H1 (cell line): ENCODE measurements at regions not wholly inside any gene's neighbourhood (a gene's known extent, or its start where the extent isn't known, plus 50 kb on each side); places are given as distances from the start of the nearest gene placed in this dataset.

Source experiments
- CTCF ChIA-PET: fragments of 300-600 bp; sonication (Branson Sonifier 250); formaldehyde crosslinking; loops from one replicate; lab custom pipeline; 2021; ENCODE audit not compliant: partially characterized antibody; lab: Charles Lee
- POLR2A ChIA-PET: fragments of 300-600 bp; sonication (Branson Sonifier 250); formaldehyde crosslinking; loops from one replicate; lab custom pipeline; 2021; ENCODE audit warnings: inconsistent platforms; ENCODE audit not compliant: partially characterized antibody; lab: Charles Lee
- DNase-seq, 2 experiments: peaks; one replicate each; pipeline versions ENCODE4 v3.0.0 to v3.0.0-alpha.2; 2010 to 2022; ENCODE audit warnings: low spot score in 2 of 2, low read depth in 1 of 2, mixed read lengths in 1 of 2
- FAIRE-seq: peaks from 2 replicates; lab custom pipeline; 2011; peaks lifted over from hg19 to GRCh38; lab: Jason Lieb, UNC
- H2AFZ ChIP-seq: 2 replicates; pipeline ENCODE4 v1.8.1; 2012; ENCODE audit warnings: low read length, inconsistent platforms
- H2AK5ac ChIP-seq: 2 replicates; pipeline ENCODE4 v1.6.1; 2013; ENCODE audit warnings: low read depth, low read length
- H2BK120ac ChIP-seq: replicated peaks from 2 replicates; pipeline ENCODE3; 2013; ENCODE audit warnings: low read depth, low read length, inconsistent platforms
- H2BK12ac ChIP-seq: 2 replicates; pipeline ENCODE4 v1.6.1; 2013; ENCODE audit warnings: low read depth, low read length
- H2BK15ac ChIP-seq: 2 replicates; pipeline ENCODE4 v1.6.1; 2013; ENCODE audit warnings: low read length
- H2BK20ac ChIP-seq: 2 replicates; pipeline ENCODE4 v1.6.1; 2013; ENCODE audit warnings: low read length
- H2BK5ac ChIP-seq: 2 replicates; pipeline ENCODE4 v1.6.1; 2013; ENCODE audit warnings: low read depth, low read length
- H3K14ac ChIP-seq: 2 replicates; pipeline ENCODE4 v1.6.1; 2013; ENCODE audit warnings: inconsistent platforms; ENCODE audit not compliant: insufficient read length
- H3K18ac ChIP-seq: 2 replicates; pipeline ENCODE4 v1.6.1; 2013; ENCODE audit warnings: low read length; ENCODE audit errors: extremely low read depth
- H3K23ac ChIP-seq: 2 replicates; pipeline ENCODE4 v1.6.1; 2013; ENCODE audit warnings: inconsistent platforms; ENCODE audit not compliant: insufficient read length
- H3K23me2 ChIP-seq: 2 replicates; pipeline ENCODE4 v1.6.1; 2013; ENCODE audit warnings: low read depth, low read length
- H3K27ac ChIP-seq: 2 replicates; pipeline ENCODE4 v1.6.1; 2011; ENCODE audit warnings: low read depth, low read length, inconsistent platforms
- H3K27me3 ChIP-seq, 4 experiments: replicated peaks in 1 of 4; 1 replicate in 1 of 4; 2 replicates in 3 of 4; pipeline versions ENCODE4 v1.6.1 to v1.8.1; 2011 to 2013; ENCODE audit warnings: low read length in 3 of 4, mild to moderate bottlenecking in 3 of 4, inconsistent platforms in 2 of 4, mixed read lengths in 2 of 4, moderate library complexity in 1 of 4; ENCODE audit not compliant: control insufficient read depth in 3 of 4, insufficient read depth in 3 of 4; ENCODE audit errors: extremely low read depth in 1 of 4
- H3K36me3 ChIP-seq, 4 experiments: 2 replicates each; pipeline versions ENCODE4 v1.6.1 to v1.8.1; 2011 to 2013; ENCODE audit warnings: mild to moderate bottlenecking in 4 of 4, low read length in 3 of 4, moderate library complexity in 2 of 4, control low read depth in 1 of 4, inconsistent platforms in 1 of 4; ENCODE audit not compliant: insufficient read depth in 4 of 4, control insufficient read depth in 2 of 4
- H3K4ac ChIP-seq: replicated peaks from 2 replicates; pipeline ENCODE3; 2013; ENCODE audit warnings: low read length, low read depth, mixed read lengths, inconsistent platforms; ENCODE audit not compliant: insufficient read length
- H3K4me1 ChIP-seq, 4 experiments: replicated peaks in 1 of 4; 1 replicate in 1 of 4; 2 replicates in 3 of 4; pipeline versions ENCODE4 v1.6.1 to v1.8.1; 2011 to 2013; ENCODE audit warnings: low read length in 3 of 4, inconsistent platforms in 2 of 4, mixed read lengths in 1 of 4; ENCODE audit not compliant: insufficient read depth in 4 of 4, control insufficient read depth in 3 of 4
- H3K4me2 ChIP-seq, 2 experiments: 2 replicates each; pipeline versions ENCODE4 v1.6.1 to v1.8.1; 2011 to 2013; ENCODE audit warnings: low read depth in 2 of 2, low read length in 2 of 2, control low read depth in 1 of 2, inconsistent platforms in 1 of 2, mild to moderate bottlenecking in 1 of 2; ENCODE audit not compliant: insufficient read depth in 1 of 2
- H3K4me3 ChIP-seq, 4 experiments: fragments of 200-600, 300-600 bp in 1 of 4; sonication (generic), shearing (Covaris generic), sonication (Bioruptor Twin) in 1 of 4; 2 replicates each; pipeline versions ENCODE4 v1.5.1 to v1.8.1; 2011 to 2016; ENCODE audit warnings: low read length in 4 of 4, low read depth in 3 of 4, control low read depth in 2 of 4, inconsistent platforms in 2 of 4, mild to moderate bottlenecking in 2 of 4, mixed read lengths in 1 of 4, moderate library complexity in 1 of 4; ENCODE audit not compliant: insufficient read depth in 2 of 4; ENCODE audit errors: extremely low read depth in 1 of 4
- H3K56ac ChIP-seq: replicated peaks from 2 replicates; pipeline ENCODE3; 2013; ENCODE audit warnings: low read depth, mild to moderate bottlenecking, mixed read lengths, low read length, inconsistent platforms; ENCODE audit not compliant: insufficient read length
- H3K79me1 ChIP-seq: 2 replicates; pipeline ENCODE4 v1.6.1; 2013; ENCODE audit warnings: low read depth, low read length, control low read depth
- H3K79me2 ChIP-seq, 2 experiments: 2 replicates each; pipeline versions ENCODE4 v1.6.1 to v1.8.1; 2012 to 2013; ENCODE audit warnings: low read length in 2 of 2, mild to moderate bottlenecking in 2 of 2, inconsistent platforms in 1 of 2; ENCODE audit not compliant: insufficient read depth in 2 of 2, control insufficient read depth in 1 of 2
- H3K9ac ChIP-seq, 4 experiments: replicated peaks in 1 of 4; 1 replicate in 1 of 4; 2 replicates in 3 of 4; pipeline versions ENCODE4 v1.6.1 to v1.8.1; 2011 to 2013; ENCODE audit warnings: low read depth in 3 of 4, low read length in 3 of 4, control low read depth in 2 of 4, mild to moderate bottlenecking in 2 of 4, moderate library complexity in 2 of 4, inconsistent platforms in 1 of 4; ENCODE audit errors: extremely low read depth in 1 of 4
- H3K9me3 ChIP-seq, 2 experiments: 2 replicates each; pipeline versions ENCODE4 v1.6.1 to v1.8.1; 2012 to 2013; ENCODE audit warnings: mild to moderate bottlenecking in 2 of 2, moderate library complexity in 2 of 2, control low read depth in 1 of 2, inconsistent platforms in 1 of 2, low read depth in 1 of 2, low read length in 1 of 2, mixed read lengths in 1 of 2; ENCODE audit not compliant: insufficient read depth in 2 of 2
- H4K20me1 ChIP-seq, 2 experiments: replicated peaks in 1 of 2; 2 replicates each; pipeline versions ENCODE3 to v1.8.1; 2011 to 2013; ENCODE audit warnings: inconsistent platforms in 2 of 2, low read length in 2 of 2, mild to moderate bottlenecking in 1 of 2; ENCODE audit not compliant: insufficient read depth in 2 of 2, control insufficient read depth in 1 of 2
- H4K5ac ChIP-seq: 2 replicates; pipeline ENCODE4 v1.6.1; 2013; ENCODE audit warnings: low read length, low read depth, mixed read lengths, inconsistent platforms; ENCODE audit not compliant: insufficient read length
- H4K8ac ChIP-seq: 2 replicates; pipeline ENCODE4 v1.8.0; 2013; ENCODE audit warnings: mild to moderate bottlenecking, moderate library complexity, low read length, inconsistent platforms; ENCODE audit not compliant: insufficient read depth; ENCODE audit errors: extremely low read depth
- H4K91ac ChIP-seq: replicated peaks from 2 replicates; pipeline ENCODE3; 2013; ENCODE audit warnings: low read length, mixed read lengths, inconsistent platforms; ENCODE audit not compliant: insufficient read length
- CBX5 ChIP-seq: fragments of 300-800, 300-1000 bp; sonication (generic); IDR thresholded peaks from 2 replicates; pipeline ENCODE4 v1.7.1; 2016; ENCODE audit warnings: antibody characterized with exemption, low read length, low read depth
- E2F6 ChIP-seq: IDR thresholded peaks from 2 replicates; pipeline ENCODE4 v1.6.1; 2012; ENCODE audit warnings: inconsistent platforms
- EP300 ChIP-seq, 2 experiments: IDR thresholded peaks; 1 replicate in 1 of 2; 2 replicates in 1 of 2; pipeline ENCODE4 v1.6.1; 2011 to 2012; ENCODE audit warnings: low read depth in 2 of 2, low read length in 2 of 2, mild to moderate bottlenecking in 2 of 2, borderline replicate concordance in 1 of 2, inconsistent platforms in 1 of 2, moderate library complexity in 1 of 2
- HDAC6 ChIP-seq: IDR thresholded peaks from one replicate; pipeline ENCODE4 v1.7.1; 2012; ENCODE audit warnings: low read depth, mild to moderate bottlenecking, inconsistent platforms, low read length, moderate library complexity
- MAFK ChIP-seq: IDR thresholded peaks from 2 replicates; pipeline ENCODE4 v1.6.1; 2012; ENCODE audit warnings: low read depth, mild to moderate bottlenecking, improper control_type of control experiment, low read length
- NRF1 ChIP-seq: IDR thresholded peaks from 2 replicates; pipeline ENCODE4 v1.6.1; 2011; ENCODE audit warnings: mild to moderate bottlenecking, low read depth, low read length, improper control_type of control experiment
- SAP30 ChIP-seq: fragments of 300-600 bp; sonication (generic); IDR thresholded peaks from 2 replicates; pipeline ENCODE4 v1.7.1; 2012; ENCODE audit warnings: low read length, moderate library complexity, mild to moderate bottlenecking, inconsistent platforms; ENCODE audit not compliant: insufficient read depth, insufficient replicate concordance
- SIN3A ChIP-seq, 2 experiments: IDR thresholded peaks in 1 of 2; conservative IDR thresholded peaks in 1 of 2; 2 replicates each; pipeline ENCODE4 v1.6.1; 2011 to 2012; ENCODE audit warnings: low read length in 2 of 2, improper control_type of control experiment in 1 of 2, low read depth in 1 of 2, mild to moderate bottlenecking in 1 of 2
- SP1 ChIP-seq: IDR thresholded peaks from 2 replicates; pipeline ENCODE4 v1.6.1; 2011; ENCODE audit warnings: low read depth, low read length
- SP4 ChIP-seq: IDR thresholded peaks from 2 replicates; pipeline ENCODE4 v1.6.1; 2012; ENCODE audit warnings: low read length, inconsistent platforms
- SUZ12 ChIP-seq: fragments of 200-600 bp; sonication (generic); IDR thresholded peaks from 2 replicates; pipeline ENCODE4 v1.6.1; 2012; ENCODE audit warnings: mild to moderate bottlenecking, inconsistent platforms, low read length, moderate library complexity, mixed read lengths
- TAF7 ChIP-seq: optimal IDR thresholded peaks from 2 replicates; pipeline ENCODE3; 2011; ENCODE audit warnings: low read depth, mild to moderate bottlenecking, inconsistent platforms, low read length, moderate library complexity, borderline replicate concordance
- TCF12 ChIP-seq: IDR thresholded peaks from 2 replicates; pipeline ENCODE4 v1.6.1; 2011; ENCODE audit warnings: low read depth, mild to moderate bottlenecking, low read length
- TEAD4 ChIP-seq: IDR thresholded peaks from 2 replicates; pipeline ENCODE4 v1.6.1; 2012; ENCODE audit warnings: low read depth, low read length, inconsistent platforms, mixed read lengths
- YY1 ChIP-seq: IDR thresholded peaks from 2 replicates; pipeline ENCODE4 v1.6.1; 2011; ENCODE audit warnings: low read depth, mild to moderate bottlenecking, low read length
- WGBS, 2 experiments: shearing (Covaris generic) in 1 of 2; methylation state at CpG; one replicate each; pipeline versions ENCODE4 v1.1.6 to v1.1.7; 2013 to 2015; ENCODE audit warnings: low lambda C conversion rate in 2 of 2, mixed read lengths in 2 of 2, inconsistent platforms in 1 of 2, low coverage in 1 of 2, missing lambda C conversion rate in 1 of 2; ENCODE audit not compliant: insufficient replicate concordance in 2 of 2, insufficient coverage in 1 of 2, insufficient read length in 1 of 2; ENCODE audit errors: extremely low coverage in 1 of 2, missing lambda C conversion rate in 1 of 2; 5-methylcytosine and 5-hydroxymethylcytosine counted together

GRCh38 chrX:11886745-11887144 lies 128.7 kb downstream of the MSL3 start:
- H2BK5ac ChIP-seq, result no peak overlapping the region
- no peak overlapping the region for H2BK120ac ChIP-seq
- no peaks in the 10 kb centered on the region for H3K4me1 ChIP-seq
- no peak overlapping the region for H4K8ac ChIP-seq
- no peak overlapping the region for H2BK15ac ChIP-seq
- H4K20me1 ChIP-seq, result no peaks in the 10 kb centered on the region
- no peak overlapping the region for H3K4me2 ChIP-seq
- no peaks in the 10 kb centered on the region for H3K9me3 ChIP-seq
- H3K27ac ChIP-seq, result no peak overlapping the region
- POLR2A ChIA-PET, result no interaction called here
- FAIRE-seq, result no peak
- no peak overlapping the region for H4K91ac ChIP-seq
- CTCF ChIA-PET, result interaction anchor here (0.9 kb wide), 1 partner anchor 18 kb away, joined by 3 read pairs; no protein-coding TSS in a partner anchor
- H3K9ac ChIP-seq, result no peak overlapping the region
- no peak overlapping the region for H3K23ac ChIP-seq
- H3K23me2 ChIP-seq, result no peaks in the 10 kb centered on the region
- no peak for DNase-seq
- H3K18ac ChIP-seq, result no peak overlapping the region
- no peaks in the 10 kb centered on the region for H3K79me1 ChIP-seq
- H2AFZ ChIP-seq, result no peak overlapping the region
- no peak overlapping the region for H2BK20ac ChIP-seq
- WGBS, 2 experiments, result 82% methylated on average over 1 of the region's 1 CpG; no CpG with 5 or more reads in 1 of the 2 experiments
- H3K4me3 ChIP-seq, result no peak overlapping the region
- H3K4ac ChIP-seq, result no peak overlapping the region
- no peak overlapping the region for H3K56ac ChIP-seq
- H3K36me3 ChIP-seq, result no peaks in the 10 kb centered on the region
- H2BK12ac ChIP-seq, result no peak overlapping the region
- H2AK5ac ChIP-seq, result no peak overlapping the region
- H3K27me3 ChIP-seq, result no peaks in the 10 kb centered on the region
- H3K14ac ChIP-seq, result no peak overlapping the region
- no peak overlapping the region for H4K5ac ChIP-seq
- H3K79me2 ChIP-seq, result no peaks in the 10 kb centered on the region
- TF ChIP-seq NRF1 (no peak), MAFK (no peak), SP4 (no peak), TEAD4 (no peak), SP1 (no peak), HDAC6 (no peak), EP300 (IDR thresholded peaks at IDR 0.05; ENCODE audit: borderline replicate concordance in 1 of 2, low read depth in 2 of 2, low read length in 2 of 2) (no peak), SUZ12 (no peak), CBX5 (no peak), YY1 (no peak), TCF12 (no peak), SIN3A (conservative IDR thresholded peaks at IDR 0.05 in 1 of 2, IDR thresholded peaks at IDR 0.05 in 1 of 2; ENCODE audit: low read depth in 1 of 2, low read length in 2 of 2) (no peak), TAF7 (no peak), E2F6 (no peak), SAP30 (no peak)
